Adipocyte (in vitro differentiated cells): ENCODE measurements at regions not wholly inside any gene's neighbourhood (a gene's known extent, or its start where the extent isn't known, plus 50 kb on each side); places are given as distances from the start of the nearest gene placed in this dataset.
"Not testable (repeated sequence)": the region's sequence is repeated elsewhere in the genome, so short reads cannot be mapped to it uniquely, and the experiment has no call there.

Experiments
- DNase-seq: peaks from one replicate; pipeline ENCODE4 v3.0.0-alpha.2; 2015; ENCODE audit warnings: low read depth
- H3K27me3 ChIP-seq: replicated peaks from 2 replicates; pipeline ENCODE4 v1.7.0; 2013; ENCODE audit warnings: mild to moderate bottlenecking, low read length, moderate library complexity; ENCODE audit not compliant: control insufficient read depth, insufficient read depth
- H3K36me3 ChIP-seq: 2 replicates; pipeline ENCODE4 v1.7.0; 2013; ENCODE audit warnings: low read length, mild to moderate bottlenecking, moderate library complexity; ENCODE audit not compliant: control insufficient read depth, insufficient read depth, severe bottlenecking
- H3K4me1 ChIP-seq: 2 replicates; pipeline ENCODE4 v1.7.0; 2013; ENCODE audit warnings: mild to moderate bottlenecking, low read length, moderate library complexity; ENCODE audit not compliant: control insufficient read depth, insufficient read depth
- H3K4me3 ChIP-seq: 2 replicates; pipeline ENCODE4 v1.7.0; 2013; ENCODE audit warnings: mild to moderate bottlenecking, low read length, moderate library complexity
- H3K9ac ChIP-seq: 2 replicates; pipeline ENCODE4 v1.7.0; 2013; ENCODE audit warnings: mild to moderate bottlenecking, low read length, moderate library complexity
- H3K9me3 ChIP-seq: 2 replicates; pipeline ENCODE4 v1.7.0; 2013; ENCODE audit warnings: mild to moderate bottlenecking, low read length, moderate library complexity; ENCODE audit not compliant: control insufficient read depth

GRCh38 chr1:163614361-163614760 lies 292.6 kb downstream of the NUF2 start:
- Histone ChIP-seq H3K4me3 (no peak overlapping the region), H3K27me3 (no peaks in the 10 kb centered on the region), H3K9me3 (no peaks in the 10 kb centered on the region), H3K9ac (no peak overlapping the region), H3K36me3 (no peaks in the 10 kb centered on the region), H3K4me1 (no peaks in the 10 kb centered on the region)
- DNase-seq: no peak

- Histone ChIP-seq H3K4me3 (no peak overlapping the region), H3K9ac (no peak overlapping the region), H3K36me3 (no peaks in the 10 kb centered on the region), H3K9me3 (peaks cover 17% of the 10 kb centered on the region), H3K27me3 (no peaks in the 10 kb centered on the region), H3K4me1 (no peaks in the 10 kb centered on the region)
- no peak for DNase-seq
Measured at GRCh38 chr1:163628034-163628773, 306.4 kb downstream of the NUF2 start.

GRCh38 chr1:163632269-163632668 lies 310.5 kb downstream of the NUF2 start:
- no peak for DNase-seq
- Histone ChIP-seq H3K27me3 (no peaks in the 10 kb centered on the region), H3K9ac (no peak overlapping the region), H3K9me3 (peaks cover 21% of the 10 kb centered on the region), H3K4me1 (no peaks in the 10 kb centered on the region), H3K36me3 (no peaks in the 10 kb centered on the region), H3K4me3 (no peak overlapping the region)

- peaks cover 22% of the 10 kb centered on the region for H3K9me3 ChIP-seq
- no peak overlapping the region for H3K9ac ChIP-seq
- no peaks in the 10 kb centered on the region for H3K27me3 ChIP-seq
- H3K4me3 ChIP-seq: no peak overlapping the region
- no peaks in the 10 kb centered on the region for H3K4me1 ChIP-seq
- DNase-seq: no peak
- H3K36me3 ChIP-seq: no peaks in the 10 kb centered on the region
Measured at GRCh38 chr1:163633366-163633765, 311.6 kb downstream of the NUF2 start.

GRCh38 chr1:163645676-163646075 lies 323.9 kb downstream of the NUF2 start:
- not testable (repeated sequence) for H3K9me3 ChIP-seq, H3K9ac ChIP-seq, H3K36me3 ChIP-seq, DNase-seq, H3K4me3 ChIP-seq, H3K27me3 ChIP-seq, H3K4me1 ChIP-seq

GRCh38 chr1:163650624-163651023 lies 328.9 kb downstream of the NUF2 start:
- DNase-seq: no peak
- Histone ChIP-seq H3K4me3 (no peak overlapping the region), H3K9me3 (no peaks in the 10 kb centered on the region), H3K4me1 (no peaks in the 10 kb centered on the region), H3K9ac (no peak overlapping the region), H3K36me3 (no peaks in the 10 kb centered on the region), H3K27me3 (no peaks in the 10 kb centered on the region)

GRCh38 chr1:163652441-163652840 lies 330.7 kb downstream of the NUF2 start:
- no peak overlapping the region for H3K4me3 ChIP-seq
- DNase-seq: no peak
- peaks cover 8% of the 10 kb centered on the region for H3K4me1 ChIP-seq
- H3K36me3 ChIP-seq: no peaks in the 10 kb centered on the region
- H3K9ac ChIP-seq: no peak overlapping the region
- H3K9me3 ChIP-seq: no peaks in the 10 kb centered on the region
- H3K27me3 ChIP-seq: no peaks in the 10 kb centered on the region

- Histone ChIP-seq H3K36me3 (no peaks in the 10 kb centered on the region), H3K9me3 (no peaks in the 10 kb centered on the region), H3K27me3 (no peaks in the 10 kb centered on the region), H3K4me3 (no peak overlapping the region), H3K4me1 (peaks cover 8% of the 10 kb centered on the region), H3K9ac (no peak overlapping the region)
- no peak for DNase-seq
Measured at GRCh38 chr1:163655565-163655964, 333.8 kb downstream of the NUF2 start.

GRCh38 chr1:163656095-163656759 lies 334.5 kb downstream of the NUF2 start:
- no peak overlapping the region for H3K4me3 ChIP-seq
- H3K27me3 ChIP-seq: no peaks in the 10 kb centered on the region
- DNase-seq: peak; percentile 16
- no peaks in the 10 kb centered on the region for H3K9me3 ChIP-seq
- H3K4me1 ChIP-seq: peaks cover 8% of the 10 kb centered on the region
- H3K9ac ChIP-seq: no peak overlapping the region
- no peaks in the 10 kb centered on the region for H3K36me3 ChIP-seq

GRCh38 chr1:163657719-163658118 lies 336.0 kb downstream of the NUF2 start:
- Histone ChIP-seq H3K4me3 (no peak overlapping the region), H3K27me3 (no peaks in the 10 kb centered on the region), H3K36me3 (no peaks in the 10 kb centered on the region), H3K9ac (no peak overlapping the region), H3K9me3 (no peaks in the 10 kb centered on the region), H3K4me1 (peaks cover 8% of the 10 kb centered on the region)
- DNase-seq: no peak

GRCh38 chr1:163661391-163661790 lies 339.6 kb downstream of the NUF2 start:
- DNase-seq: no peak
- Histone ChIP-seq H3K9me3 (no peaks in the 10 kb centered on the region), H3K9ac (no peak overlapping the region), H3K4me1 (peaks cover 1% of the 10 kb centered on the region), H3K36me3 (no peaks in the 10 kb centered on the region), H3K27me3 (no peaks in the 10 kb centered on the region), H3K4me3 (no peak overlapping the region)
